ENCODE measurements at regions not wholly inside any gene's neighbourhood (a gene's known extent, or its start where the extent isn't known, plus 50 kb on each side); places are given as distances from the start of the nearest gene placed in this dataset.

GRCh38 chr5:50564079-50564478 is 102.4 kb upstream of the PARP8 start:
- Histone ChIP-seq H2AK5ac (ENCODE audit: low read depth, low read length) (no peak overlapping the region), H2BK5ac (ENCODE audit: low read depth, low read length) (no peak overlapping the region), H3K4ac (replicated peaks; ENCODE audit: insufficient read length, low read depth, low read length) (no peak overlapping the region), H2BK15ac (ENCODE audit: low read length) (no peak overlapping the region), H3K23ac (ENCODE audit: insufficient read length) (no peak overlapping the region), H2AFZ (ENCODE audit: low read length) (peak overlapping the region; percentile 24; the same call in 1 of the 2 replicates), H3K23me2 (ENCODE audit: low read depth, low read length) (no peaks in the 10 kb centered on the region), H2BK120ac (replicated peaks; ENCODE audit: low read depth, low read length) (no peak overlapping the region), H4K5ac (ENCODE audit: insufficient read length, low read depth, low read length) (no peak overlapping the region), H3K4me1 (replicated peaks in 1 of 4; ENCODE audit: control insufficient read depth in 3 of 4, insufficient read depth in 4 of 4, low read length in 3 of 4) (no peaks in the 10 kb centered on the region), H3K79me1 (ENCODE audit: low read depth, low read length) (no peaks in the 10 kb centered on the region), H2BK20ac (ENCODE audit: low read length) (no peak overlapping the region), H3K9ac (replicated peaks in 1 of 4; ENCODE audit: extremely low read depth in 1 of 4, low read depth in 3 of 4, low read length in 3 of 4) (no peak overlapping the region), H4K8ac (ENCODE audit: extremely low read depth, insufficient read depth, low read length) (no peak overlapping the region), H3K36me3 (ENCODE audit: control insufficient read depth in 2 of 4, insufficient read depth in 4 of 4, low read length in 3 of 4) (no peaks in the 10 kb centered on the region), H3K79me2 (ENCODE audit: control insufficient read depth in 1 of 2, insufficient read depth in 2 of 2, low read length in 2 of 2) (no peaks in the 10 kb centered on the region), H4K91ac (replicated peaks; ENCODE audit: insufficient read length, low read length) (no peak overlapping the region), H3K18ac (ENCODE audit: extremely low read depth, low read length) (no peak overlapping the region), H3K4me2 (ENCODE audit: insufficient read depth in 1 of 2, low read depth in 2 of 2, low read length in 2 of 2) (no peak overlapping the region), H2BK12ac (ENCODE audit: low read depth, low read length) (no peak overlapping the region), H3K4me3 (ENCODE audit: extremely low read depth in 1 of 4, insufficient read depth in 2 of 4, low read depth in 3 of 4, low read length in 4 of 4) (no peak overlapping the region), H3K14ac (ENCODE audit: insufficient read length) (no peak overlapping the region), H3K27ac (ENCODE audit: low read depth, low read length) (no peak overlapping the region), H3K9me3 (ENCODE audit: insufficient read depth in 2 of 2, low read depth in 1 of 2, low read length in 1 of 2) (no peaks in the 10 kb centered on the region), H4K20me1 (replicated peaks in 1 of 2; ENCODE audit: control insufficient read depth in 1 of 2, insufficient read depth in 2 of 2, low read length in 2 of 2) (no peaks in the 10 kb centered on the region), H3K56ac (replicated peaks; ENCODE audit: insufficient read length, low read depth, low read length) (no peak overlapping the region), H3K27me3 (replicated peaks in 1 of 4; ENCODE audit: control insufficient read depth in 3 of 4, extremely low read depth in 1 of 4, insufficient read depth in 3 of 4, low read length in 3 of 4) (no peaks in the 10 kb centered on the region)
- TF ChIP-seq SRF (IDR thresholded peaks at IDR 0.05; ENCODE audit: low read depth, low read length) (no peak), CEBPB (IDR thresholded peaks at IDR 0.05; ENCODE audit: low read depth, low read length) (no peak), RNF2 (IDR thresholded peaks at IDR 0.05; ENCODE audit: borderline replicate concordance, low read depth, low read length, missing control alignments, poor library complexity, severe bottlenecking) (no peak)
- POLR2A ChIA-PET (ENCODE audit: partially characterized antibody), result no interaction called here
- DNase-seq (ENCODE audit: low read depth in 1 of 2, low spot score in 2 of 2), result no peak
- WGBS, 2 experiments (ENCODE audit: extremely low coverage in 1 of 2, insufficient coverage in 1 of 2, insufficient read length in 1 of 2, insufficient replicate concordance in 2 of 2, low coverage in 1 of 2, low lambda C conversion rate in 2 of 2, missing lambda C conversion rate in 1 of 2), result 51% methylated on average over 2 of the region's 2 CpGs; no CpG with 5 or more reads in 1 of the 2 experiments
- FAIRE-seq, result no peak
- CTCF ChIA-PET (ENCODE audit: partially characterized antibody), result no interaction called here
